ENCODE measurements at regions not wholly inside any gene's neighbourhood (a gene's known extent, or its start where the extent isn't known, plus 50 kb on each side); places are given as distances from the start of the nearest gene placed in this dataset.

- no peaks in the 10 kb centered on the region for H3K4me1 ChIP-seq
- H3K4me3 ChIP-seq: no peak overlapping the region
- intact Hi-C loops (cut with DNase I): no loop called here
- no peak overlapping the region for H3K27ac ChIP-seq
- 53% methylated on average over 7 of the region's 8 CpGs for WGBS (ENCODE audit: insufficient coverage, low coverage, low lambda C conversion rate, missing lambda C conversion rate)
- H3K27me3 ChIP-seq: no peaks in the 10 kb centered on the region
- DNase-seq: no peak
- H3K9me3 ChIP-seq: no peaks in the 10 kb centered on the region
- H3K36me3 ChIP-seq: no peaks in the 10 kb centered on the region
- ATAC-seq: no peak
- TF ChIP-seq, protein P1, sequence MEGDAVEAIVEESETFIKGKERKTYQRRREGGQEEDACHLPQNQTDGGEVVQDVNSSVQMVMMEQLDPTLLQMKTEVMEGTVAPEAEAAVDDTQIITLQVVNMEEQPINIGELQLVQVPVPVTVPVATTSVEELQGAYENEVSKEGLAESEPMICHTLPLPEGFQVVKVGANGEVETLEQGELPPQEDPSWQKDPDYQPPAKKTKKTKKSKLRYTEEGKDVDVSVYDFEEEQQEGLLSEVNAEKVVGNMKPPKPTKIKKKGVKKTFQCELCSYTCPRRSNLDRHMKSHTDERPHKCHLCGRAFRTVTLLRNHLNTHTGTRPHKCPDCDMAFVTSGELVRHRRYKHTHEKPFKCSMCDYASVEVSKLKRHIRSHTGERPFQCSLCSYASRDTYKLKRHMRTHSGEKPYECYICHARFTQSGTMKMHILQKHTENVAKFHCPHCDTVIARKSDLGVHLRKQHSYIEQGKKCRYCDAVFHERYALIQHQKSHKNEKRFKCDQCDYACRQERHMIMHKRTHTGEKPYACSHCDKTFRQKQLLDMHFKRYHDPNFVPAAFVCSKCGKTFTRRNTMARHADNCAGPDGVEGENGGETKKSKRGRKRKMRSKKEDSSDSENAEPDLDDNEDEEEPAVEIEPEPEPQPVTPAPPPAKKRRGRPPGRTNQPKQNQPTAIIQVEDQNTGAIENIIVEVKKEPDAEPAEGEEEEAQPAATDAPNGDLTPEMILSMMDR (IDR thresholded peaks at IDR 0.05): no peak
- TF ChIP-seq POLR2A (IDR thresholded peaks at IDR 0.05): no peak
Observed at GRCh38 chr13:103276775-103277498, 210.7 kb upstream of the SLC10A2 start.

GRCh38 chr13:103275722-103276121 is 209.5 kb upstream of the SLC10A2 start:
- Histone ChIP-seq H3K27me3 (no peaks in the 10 kb centered on the region), H3K27ac (no peak overlapping the region), H3K9me3 (no peaks in the 10 kb centered on the region), H3K36me3 (no peaks in the 10 kb centered on the region), H3K4me1 (no peaks in the 10 kb centered on the region), H3K4me3 (no peak overlapping the region)
- no peak for TF ChIP-seq POLR2A (IDR thresholded peaks at IDR 0.05)
- TF ChIP-seq, protein P1 (IDR thresholded peaks at IDR 0.05): no peak
- DNase-seq (no peak), ATAC-seq (no peak)
- intact Hi-C loops (cut with DNase I): no loop called here
- WGBS (ENCODE audit: insufficient coverage, low coverage, low lambda C conversion rate, missing lambda C conversion rate): 51% methylated on average over 4 of the region's 4 CpGs

DNA sequence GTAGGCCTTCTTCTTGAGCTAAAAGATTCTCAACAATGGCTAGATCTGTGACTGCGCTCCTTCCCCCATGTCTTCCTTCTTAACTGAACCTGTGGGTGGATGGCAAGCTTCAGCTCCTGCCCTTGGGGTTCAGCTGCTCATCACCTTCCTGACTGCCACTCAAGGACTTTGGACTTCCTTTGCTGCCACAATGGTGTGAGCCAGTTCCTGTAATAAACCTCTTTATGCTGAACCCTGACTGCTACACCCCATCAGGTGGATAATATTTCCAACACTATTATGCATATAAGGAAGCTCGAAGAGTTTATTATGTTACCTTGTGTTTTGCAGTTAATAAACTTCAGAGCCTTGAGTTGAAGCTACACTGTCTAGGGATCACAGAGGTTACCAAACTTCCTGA is 208.9 kb upstream of the SLC10A2 start:
- TF ChIP-seq POLR2A (IDR thresholded peaks at IDR 0.05): no peak
- TF ChIP-seq, protein P1 (IDR thresholded peaks at IDR 0.05): no peak
- H3K36me3 ChIP-seq: no peaks in the 10 kb centered on the region
- no peaks in the 10 kb centered on the region for H3K27me3 ChIP-seq
- ATAC-seq: no peak
- H3K4me3 ChIP-seq: no peak overlapping the region
- intact Hi-C loops (cut with DNase I): no loop called here
- DNase-seq: no peak
- no peaks in the 10 kb centered on the region for H3K9me3 ChIP-seq
- 67% methylated on average over 2 of the region's 2 CpGs for WGBS (ENCODE audit: insufficient coverage, low coverage, low lambda C conversion rate, missing lambda C conversion rate)
- H3K4me1 ChIP-seq: no peaks in the 10 kb centered on the region
- no peak overlapping the region for H3K27ac ChIP-seq

- H3K9me3 ChIP-seq: no peaks in the 10 kb centered on the region
- H3K36me3 ChIP-seq: no peaks in the 10 kb centered on the region
- H3K4me3 ChIP-seq: no peak overlapping the region
- intact Hi-C loops (cut with DNase I): no loop called here
- TF ChIP-seq POLR2A (IDR thresholded peaks at IDR 0.05): no peak
- TF ChIP-seq, protein P1 (IDR thresholded peaks at IDR 0.05): no peak
- ATAC-seq (no peak), DNase-seq (no peak)
- H3K27me3 ChIP-seq: no peaks in the 10 kb centered on the region
- no peak overlapping the region for H3K27ac ChIP-seq
- no peaks in the 10 kb centered on the region for H3K4me1 ChIP-seq
Observed at GRCh38 chr13:103273825-103274224, 207.6 kb upstream of the SLC10A2 start.

DNA sequence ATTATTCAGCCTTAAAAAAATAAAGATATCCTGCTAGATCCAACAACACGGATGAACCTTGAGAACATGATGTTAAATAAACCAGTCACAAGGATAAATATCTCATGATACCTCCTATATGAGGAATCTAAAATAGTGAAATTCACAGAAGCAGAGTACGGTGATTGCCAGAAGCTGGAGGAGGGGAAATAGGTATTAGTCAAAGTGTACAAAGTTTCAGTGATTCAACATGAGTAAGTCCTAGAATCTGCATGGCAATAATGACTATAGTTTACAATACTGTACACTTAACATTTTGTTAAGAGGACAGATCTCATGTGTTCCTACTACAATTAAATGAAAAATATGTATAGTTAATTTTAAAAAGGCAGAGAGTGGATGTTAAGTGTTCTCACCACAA is 206.6 kb upstream of the SLC10A2 start:
- Histone ChIP-seq H3K4me3 (no peak overlapping the region), H3K27me3 (no peaks in the 10 kb centered on the region), H3K9me3 (no peaks in the 10 kb centered on the region), H3K27ac (no peak overlapping the region), H3K4me1 (no peaks in the 10 kb centered on the region), H3K36me3 (no peaks in the 10 kb centered on the region)
- 36% methylated on average over 2 of the region's 2 CpGs for WGBS (ENCODE audit: insufficient coverage, low coverage, low lambda C conversion rate, missing lambda C conversion rate)
- ATAC-seq: no peak
- no peak for DNase-seq
- TF ChIP-seq, protein P1 (IDR thresholded peaks at IDR 0.05): no peak
- no peak for TF ChIP-seq POLR2A (IDR thresholded peaks at IDR 0.05)
- intact Hi-C loops (cut with DNase I): no loop called here

Measured in right lobe of liver (tissue), 6 donors.